Peyer's patch (tissue), 4 donors: ENCODE measurements at regions not wholly inside any gene's neighbourhood (a gene's known extent, or its start where the extent isn't known, plus 50 kb on each side); places are given as distances from the start of the nearest gene placed in this dataset.

Experiments used
- DNase-seq, 3 donors: peaks; one replicate each; pipeline ENCODE4 v3.0.0-alpha.2; 2017 to 2019
- H3K27ac ChIP-seq, 4 donors: fragments of 200-600 bp; sonication (generic); one replicate each; pipeline ENCODE4 v1.5.1; 2016 to 2019
- H3K27me3 ChIP-seq, 2 donors: fragments of 200-600 bp; sonication (generic); one replicate each; pipeline ENCODE4 v1.5.1; 2019
- H3K36me3 ChIP-seq, 3 donors: fragments of 200-600 bp; sonication (generic); one replicate each; pipeline ENCODE4 v1.5.1; 2016 to 2019
- H3K4me1 ChIP-seq, 4 donors: fragments of 200-600 bp; sonication (generic); one replicate each; pipeline ENCODE4 v1.5.1; 2016 to 2019
- H3K4me3 ChIP-seq, 4 donors: fragments of 200-600 bp; sonication (generic); 1 replicate in 3 of 4; 2 replicates in 1 of 4; pipeline ENCODE4 v1.5.1; 2016 to 2019; ENCODE audit warnings: mild to moderate bottlenecking in 1 of 4
- H3K9me3 ChIP-seq, 4 donors: fragments of 200-600 bp; sonication (generic); one replicate each; pipeline ENCODE4 v1.5.1; 2016 to 2019; ENCODE audit warnings: mild to moderate bottlenecking in 1 of 4
- POLR2A ChIP-seq, 2 donors: fragments of 450-650 bp; IDR thresholded peaks; one replicate each; pipeline ENCODE4 v1.5.1; 2017; ENCODE audit warnings: antibody characterized with exemption in 2 of 2, mild to moderate bottlenecking in 2 of 2, moderate library complexity in 2 of 2
- TF ChIP-seq, protein P1 (sequence below), 6 experiments: fragments of 450-650 bp in 4 of 6; fragments of 200-600 bp in 2 of 6; sonication (generic) in 1 of 6; IDR thresholded peaks; one replicate each; pipeline ENCODE4 v1.5.1; 2017 to 2019; ENCODE audit warnings: antibody characterized with exemption in 6 of 6, mild to moderate bottlenecking in 3 of 6, moderate library complexity in 1 of 6

DNA sequence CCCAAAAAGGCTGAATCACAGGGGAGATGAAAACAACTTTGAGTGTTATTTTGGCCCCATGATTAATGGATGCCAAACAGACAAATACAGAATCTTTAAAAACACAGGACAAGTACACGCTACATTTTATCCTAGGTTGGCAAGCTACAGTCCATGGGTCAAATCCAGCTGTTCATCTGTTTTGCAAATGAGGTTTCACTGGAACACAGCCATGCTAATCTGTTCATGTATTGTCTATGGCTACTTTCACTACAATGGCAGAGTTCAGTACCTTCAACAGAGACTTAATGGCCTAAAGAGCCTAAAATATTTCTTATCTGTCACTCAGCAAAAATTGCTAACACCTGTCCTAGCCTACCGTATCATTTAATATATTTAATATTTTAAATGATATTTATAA is 1548.5 kb upstream of the IGFBP7 start:
- no peak for TF ChIP-seq POLR2A (IDR thresholded peaks at IDR 0.05)
- TF ChIP-seq, protein P1, sequence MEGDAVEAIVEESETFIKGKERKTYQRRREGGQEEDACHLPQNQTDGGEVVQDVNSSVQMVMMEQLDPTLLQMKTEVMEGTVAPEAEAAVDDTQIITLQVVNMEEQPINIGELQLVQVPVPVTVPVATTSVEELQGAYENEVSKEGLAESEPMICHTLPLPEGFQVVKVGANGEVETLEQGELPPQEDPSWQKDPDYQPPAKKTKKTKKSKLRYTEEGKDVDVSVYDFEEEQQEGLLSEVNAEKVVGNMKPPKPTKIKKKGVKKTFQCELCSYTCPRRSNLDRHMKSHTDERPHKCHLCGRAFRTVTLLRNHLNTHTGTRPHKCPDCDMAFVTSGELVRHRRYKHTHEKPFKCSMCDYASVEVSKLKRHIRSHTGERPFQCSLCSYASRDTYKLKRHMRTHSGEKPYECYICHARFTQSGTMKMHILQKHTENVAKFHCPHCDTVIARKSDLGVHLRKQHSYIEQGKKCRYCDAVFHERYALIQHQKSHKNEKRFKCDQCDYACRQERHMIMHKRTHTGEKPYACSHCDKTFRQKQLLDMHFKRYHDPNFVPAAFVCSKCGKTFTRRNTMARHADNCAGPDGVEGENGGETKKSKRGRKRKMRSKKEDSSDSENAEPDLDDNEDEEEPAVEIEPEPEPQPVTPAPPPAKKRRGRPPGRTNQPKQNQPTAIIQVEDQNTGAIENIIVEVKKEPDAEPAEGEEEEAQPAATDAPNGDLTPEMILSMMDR (IDR thresholded peaks at IDR 0.05): no peak
- H3K4me3 ChIP-seq: no peak overlapping the region
- no peaks in the 10 kb centered on the region for H3K9me3 ChIP-seq
- H3K27me3 ChIP-seq: no peaks in the 10 kb centered on the region
- no peaks in the 10 kb centered on the region for H3K36me3 ChIP-seq
- H3K27ac ChIP-seq: no peak overlapping the region
- H3K4me1 ChIP-seq: no peaks in the 10 kb centered on the region
- no peak for DNase-seq

DNA sequence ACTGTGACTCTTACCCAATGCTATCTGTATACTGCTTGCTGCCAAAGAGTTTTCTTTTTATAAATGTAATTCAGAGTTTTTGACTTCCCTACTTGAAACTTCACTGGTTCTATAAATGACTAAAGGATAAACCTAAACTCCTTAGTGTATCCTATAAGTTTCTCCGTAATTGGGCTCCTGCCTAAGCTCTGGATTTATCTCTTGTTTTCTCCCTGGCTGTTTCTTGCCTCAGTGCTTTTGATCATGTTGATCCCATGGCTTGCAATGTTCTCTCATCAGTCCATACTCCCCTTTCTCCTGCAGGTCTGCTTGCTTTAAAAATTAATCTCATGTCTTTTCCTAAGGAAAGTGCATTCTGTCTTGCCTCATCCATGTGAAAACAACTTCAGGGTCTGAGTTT is 1543.1 kb upstream of the IGFBP7 start:
- TF ChIP-seq, protein P1 (IDR thresholded peaks at IDR 0.05): no peak
- no peak for TF ChIP-seq POLR2A (IDR thresholded peaks at IDR 0.05)
- Histone ChIP-seq H3K36me3 (no peaks in the 10 kb centered on the region), H3K4me1 (no peaks in the 10 kb centered on the region), H3K9me3 (no peaks in the 10 kb centered on the region), H3K27me3 (no peaks in the 10 kb centered on the region), H3K4me3 (no peak overlapping the region), H3K27ac (no peak overlapping the region)
- no peak for DNase-seq

DNA sequence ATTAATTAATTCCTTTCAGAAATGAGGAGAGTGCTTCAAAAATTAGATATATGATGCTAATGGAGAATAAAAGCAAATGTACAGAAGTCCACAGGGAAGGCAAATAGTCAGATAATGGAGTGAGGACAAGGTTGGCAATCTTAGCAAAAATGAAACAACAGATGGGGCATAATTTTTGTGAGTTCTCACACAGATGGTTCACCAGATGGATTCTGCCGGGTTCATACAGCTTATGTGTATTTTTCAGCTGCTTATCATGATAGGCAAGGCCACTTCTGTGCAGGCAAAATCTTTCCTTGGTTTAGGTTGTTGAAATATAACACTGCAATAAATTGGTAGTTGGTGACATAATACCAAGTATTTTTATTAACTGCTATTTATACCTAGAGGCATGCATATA is 1539.0 kb upstream of the IGFBP7 start:
- Histone ChIP-seq H3K9me3 (no peaks in the 10 kb centered on the region), H3K36me3 (no peaks in the 10 kb centered on the region), H3K4me1 (no peaks in the 10 kb centered on the region), H3K4me3 (no peak overlapping the region), H3K27ac (no peak overlapping the region), H3K27me3 (no peaks in the 10 kb centered on the region)
- DNase-seq: no peak
- TF ChIP-seq, protein P1 (IDR thresholded peaks at IDR 0.05): no peak
- no peak for TF ChIP-seq POLR2A (IDR thresholded peaks at IDR 0.05)

DNA sequence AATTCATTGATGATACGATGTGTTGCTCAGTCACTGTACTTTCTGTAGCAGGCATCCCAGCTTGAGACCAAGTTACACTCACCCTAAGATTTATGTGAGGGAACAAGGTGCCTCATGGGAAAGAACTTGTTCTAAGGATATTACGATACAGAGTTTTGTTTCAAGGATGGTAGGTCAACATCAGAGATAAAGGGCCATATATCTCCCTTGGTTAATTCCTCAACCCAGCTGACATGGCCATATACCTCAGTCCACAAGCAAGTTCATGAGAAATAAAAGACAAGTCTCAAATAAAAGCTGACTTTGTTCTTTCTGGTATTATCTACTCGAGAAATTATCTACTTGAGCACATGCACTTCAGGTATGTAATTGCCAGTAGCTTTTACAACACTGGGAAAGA is 1535.9 kb upstream of the IGFBP7 start:
- Histone ChIP-seq H3K9me3 (no peaks in the 10 kb centered on the region), H3K4me1 (no peaks in the 10 kb centered on the region), H3K36me3 (no peaks in the 10 kb centered on the region), H3K4me3 (no peak overlapping the region), H3K27ac (no peak overlapping the region), H3K27me3 (no peaks in the 10 kb centered on the region)
- DNase-seq: no peak
- TF ChIP-seq, protein P1 (IDR thresholded peaks at IDR 0.05): no peak
- no peak for TF ChIP-seq POLR2A (IDR thresholded peaks at IDR 0.05)

DNA sequence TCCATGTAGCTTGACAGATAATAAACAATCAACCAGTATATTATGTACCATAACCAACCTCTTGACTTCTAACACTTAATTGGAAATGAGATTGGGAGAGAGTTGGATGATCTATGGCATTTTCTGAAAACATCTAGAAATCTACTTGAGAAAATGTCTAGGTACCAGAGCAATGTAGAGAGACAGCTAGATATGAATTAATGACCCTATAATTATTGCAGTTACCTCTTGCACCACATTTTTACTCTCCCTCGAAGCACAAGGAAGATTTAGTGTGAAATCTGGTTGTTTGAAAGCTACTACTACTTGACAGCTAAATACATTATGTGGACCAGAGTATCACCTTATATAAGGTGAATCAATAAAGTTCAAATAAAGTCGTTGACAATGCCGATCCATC is 1534.4 kb upstream of the IGFBP7 start:
- Histone ChIP-seq H3K27me3 (no peaks in the 10 kb centered on the region), H3K4me1 (no peaks in the 10 kb centered on the region), H3K27ac (no peak overlapping the region), H3K36me3 (no peaks in the 10 kb centered on the region), H3K9me3 (no peaks in the 10 kb centered on the region), H3K4me3 (no peak overlapping the region)
- no peak for DNase-seq
- TF ChIP-seq, protein P1 (IDR thresholded peaks at IDR 0.05): no peak
- TF ChIP-seq POLR2A (IDR thresholded peaks at IDR 0.05): no peak

DNA sequence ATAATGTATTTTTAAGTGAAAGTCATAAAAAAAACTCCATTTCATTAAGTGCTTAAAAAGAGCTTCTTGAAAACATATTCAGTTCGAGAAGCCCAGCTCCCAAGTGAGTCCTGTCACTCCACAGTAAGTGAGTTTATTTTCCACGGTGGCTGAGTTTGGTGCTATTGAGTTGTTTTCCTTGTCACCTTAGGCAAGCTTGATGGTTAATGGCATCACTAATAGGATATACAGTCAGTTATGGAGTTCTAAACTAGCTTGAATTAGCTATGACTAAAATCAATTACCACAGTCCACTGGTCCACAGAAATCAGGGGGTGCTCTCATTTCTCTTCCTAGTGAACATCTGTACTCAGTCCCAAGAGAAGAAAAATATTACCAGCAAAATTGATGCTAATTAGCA is 1526.2 kb upstream of the IGFBP7 start:
- H3K36me3 ChIP-seq: no peaks in the 10 kb centered on the region
- TF ChIP-seq POLR2A (IDR thresholded peaks at IDR 0.05): no peak
- TF ChIP-seq, protein P1 (IDR thresholded peaks at IDR 0.05): no peak
- DNase-seq: no peak
- no peaks in the 10 kb centered on the region for H3K27me3 ChIP-seq
- H3K27ac ChIP-seq: no peak overlapping the region
- no peak overlapping the region for H3K4me3 ChIP-seq
- no peaks in the 10 kb centered on the region for H3K9me3 ChIP-seq
- no peaks in the 10 kb centered on the region for H3K4me1 ChIP-seq
